RWPE2 (cell line): ENCODE measurements at regions not wholly inside any gene's neighbourhood (a gene's known extent, or its start where the extent isn't known, plus 50 kb on each side); places are given as distances from the start of the nearest gene placed in this dataset.

Experiments used
- ATAC-seq: fragments of 200-7000 bp; cut with Tn5 transposase; 3 replicates; pipeline ENCODE4 v1.9.1; 2021; ENCODE audit warnings: low read depth
- DNase-seq: peaks from one replicate; pipeline ENCODE4 v3.0.0-alpha.2; 2020; ENCODE audit warnings: low spot score
- H3K27ac ChIP-seq: fragments of 450-650 bp; 2 replicates; pipeline ENCODE4 v1.5.1; 2017; ENCODE audit warnings: mild to moderate bottlenecking; ENCODE audit not compliant: poor library complexity, severe bottlenecking
- H3K27me3 ChIP-seq: fragments of 250-450 bp; sonication (Bioruptor Pico); 2 replicates; pipeline ENCODE4 v1.5.1; 2021; ENCODE audit warnings: mild to moderate bottlenecking, moderate library complexity; ENCODE audit not compliant: insufficient read depth, poor library complexity, severe bottlenecking
- H3K36me3 ChIP-seq: fragments of 250-450 bp; sonication (Bioruptor Pico); 2 replicates; pipeline ENCODE4 v1.5.1; 2020; ENCODE audit warnings: low read depth, mild to moderate bottlenecking, moderate library complexity
- H3K4me1 ChIP-seq: fragments of 250-450 bp; sonication (Bioruptor Pico); 2 replicates; pipeline ENCODE4 v1.5.1; 2021; ENCODE audit warnings: mild to moderate bottlenecking, moderate library complexity; ENCODE audit not compliant: insufficient read depth, poor library complexity, severe bottlenecking
- H3K4me3 ChIP-seq: fragments of 250-450 bp; sonication (Bioruptor Pico); 2 replicates; pipeline ENCODE4 v1.5.1; 2021; ENCODE audit warnings: mild to moderate bottlenecking, moderate library complexity; ENCODE audit not compliant: severe bottlenecking
- H3K9me3 ChIP-seq: fragments of 250-450 bp; sonication (Bioruptor Pico); 2 replicates; pipeline ENCODE4 v1.5.1; 2021; ENCODE audit warnings: mild to moderate bottlenecking, moderate library complexity; ENCODE audit not compliant: severe bottlenecking
- TF ChIP-seq, protein P1 (sequence below): fragments of 450-650 bp; IDR thresholded peaks from one replicate; pipeline ENCODE4 v1.5.1; 2017; ENCODE audit warnings: mild to moderate bottlenecking, moderate library complexity; ENCODE audit not compliant: poor library complexity, severe bottlenecking

DNA sequence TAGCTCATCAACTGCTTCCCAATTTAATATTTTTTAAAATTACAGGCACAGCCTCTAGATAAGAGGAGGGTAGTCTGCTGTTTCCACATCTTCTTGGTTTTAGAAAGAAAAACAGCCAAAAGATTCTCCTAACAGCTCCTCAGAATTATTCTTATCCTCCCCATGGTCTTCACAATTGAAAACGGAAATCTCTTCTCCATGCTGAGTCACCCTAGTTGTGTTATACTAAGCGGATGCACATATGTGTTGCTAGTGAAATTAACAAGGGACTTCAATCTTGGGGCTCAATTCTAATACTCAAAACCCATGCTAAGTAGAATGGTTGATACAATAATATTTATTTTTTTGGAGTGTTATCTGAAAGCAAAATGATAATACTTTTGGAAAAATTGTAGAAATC, 71.9 kb upstream of the NPY start:
- no peak for ATAC-seq
- Histone ChIP-seq H3K4me1 (no peaks in the 10 kb centered on the region), H3K27ac (no peak overlapping the region), H3K36me3 (no peaks in the 10 kb centered on the region), H3K9me3 (no peaks in the 10 kb centered on the region), H3K4me3 (no peak overlapping the region), H3K27me3 (no peaks in the 10 kb centered on the region)
- TF ChIP-seq, protein P1, sequence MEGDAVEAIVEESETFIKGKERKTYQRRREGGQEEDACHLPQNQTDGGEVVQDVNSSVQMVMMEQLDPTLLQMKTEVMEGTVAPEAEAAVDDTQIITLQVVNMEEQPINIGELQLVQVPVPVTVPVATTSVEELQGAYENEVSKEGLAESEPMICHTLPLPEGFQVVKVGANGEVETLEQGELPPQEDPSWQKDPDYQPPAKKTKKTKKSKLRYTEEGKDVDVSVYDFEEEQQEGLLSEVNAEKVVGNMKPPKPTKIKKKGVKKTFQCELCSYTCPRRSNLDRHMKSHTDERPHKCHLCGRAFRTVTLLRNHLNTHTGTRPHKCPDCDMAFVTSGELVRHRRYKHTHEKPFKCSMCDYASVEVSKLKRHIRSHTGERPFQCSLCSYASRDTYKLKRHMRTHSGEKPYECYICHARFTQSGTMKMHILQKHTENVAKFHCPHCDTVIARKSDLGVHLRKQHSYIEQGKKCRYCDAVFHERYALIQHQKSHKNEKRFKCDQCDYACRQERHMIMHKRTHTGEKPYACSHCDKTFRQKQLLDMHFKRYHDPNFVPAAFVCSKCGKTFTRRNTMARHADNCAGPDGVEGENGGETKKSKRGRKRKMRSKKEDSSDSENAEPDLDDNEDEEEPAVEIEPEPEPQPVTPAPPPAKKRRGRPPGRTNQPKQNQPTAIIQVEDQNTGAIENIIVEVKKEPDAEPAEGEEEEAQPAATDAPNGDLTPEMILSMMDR = no peak
- no peak for DNase-seq

DNA sequence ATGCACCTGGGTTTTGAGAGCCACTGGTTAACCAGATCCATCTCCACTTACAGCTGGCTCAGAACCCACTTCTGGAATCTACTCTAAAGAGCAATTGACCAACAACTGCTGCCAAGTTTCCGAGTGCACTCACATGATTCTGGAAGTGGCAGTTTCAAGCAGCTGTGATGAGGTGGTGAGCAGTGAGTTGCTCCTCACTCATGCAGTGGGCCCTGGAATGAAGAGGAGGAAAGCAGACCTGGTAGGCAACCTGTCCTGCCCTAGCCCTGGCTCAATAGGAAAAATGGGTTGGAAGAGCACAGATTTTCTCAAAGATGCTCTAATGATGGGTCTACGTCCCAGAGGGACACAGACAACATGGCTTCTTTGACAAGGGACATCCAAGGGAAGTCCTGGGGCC, 70.7 kb upstream of the NPY start:
- no peak for ATAC-seq
- TF ChIP-seq, protein P1 = no peak

GRCh38 chr7:24214670-24215069, 69.3 kb upstream of the NPY start:
- H3K9me3 ChIP-seq = no peaks in the 10 kb centered on the region
- ATAC-seq (no peak), DNase-seq (no peak)
- no peaks in the 10 kb centered on the region for H3K4me1 ChIP-seq
- no peak overlapping the region for H3K4me3 ChIP-seq
- TF ChIP-seq, protein P1 = no peak
- no peaks in the 10 kb centered on the region for H3K36me3 ChIP-seq
- H3K27ac ChIP-seq = no peak overlapping the region
- H3K27me3 ChIP-seq = no peaks in the 10 kb centered on the region

More for the DNA sequence above, 70.7 kb upstream of the NPY start:
- no peaks in the 10 kb centered on the region for H3K9me3 ChIP-seq
- H3K4me3 ChIP-seq = no peak overlapping the region
- no peak for DNase-seq
- H3K27ac ChIP-seq = no peak overlapping the region
- H3K36me3 ChIP-seq = no peaks in the 10 kb centered on the region
- no peaks in the 10 kb centered on the region for H3K4me1 ChIP-seq
- no peaks in the 10 kb centered on the region for H3K27me3 ChIP-seq

DNA sequence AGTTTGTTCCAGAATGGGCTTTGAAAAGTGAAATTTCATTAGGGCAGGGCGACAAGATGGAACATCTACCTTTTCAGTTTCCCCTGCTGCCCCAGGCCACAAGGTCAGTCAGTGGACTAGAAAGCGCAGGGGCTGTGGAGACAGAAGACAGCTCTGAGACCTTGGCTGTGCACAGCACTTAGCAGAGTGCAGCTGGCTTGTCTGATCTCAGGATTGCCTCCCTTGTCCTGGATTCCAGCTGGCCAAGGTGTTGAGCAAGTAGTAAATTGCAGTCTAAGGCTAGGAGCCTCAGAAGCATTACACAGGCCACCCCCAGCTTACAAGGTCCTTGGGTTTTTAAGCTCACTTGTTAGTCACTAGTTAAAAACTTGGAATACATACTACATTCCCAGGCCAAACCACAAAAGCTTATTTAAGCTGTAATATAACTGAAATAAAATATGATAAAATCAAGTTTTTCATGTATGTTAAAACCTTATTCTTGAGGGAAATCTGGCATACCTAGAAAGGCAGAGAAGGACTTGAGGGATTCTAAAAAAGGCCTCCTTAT, 67.3 kb upstream of the NPY start:
- Histone ChIP-seq H3K27me3 (no peaks in the 10 kb centered on the region), H3K4me3 (no peak overlapping the region), H3K36me3 (no peaks in the 10 kb centered on the region), H3K4me1 (no peaks in the 10 kb centered on the region), H3K9me3 (no peaks in the 10 kb centered on the region), H3K27ac (no peak overlapping the region)
- TF ChIP-seq, protein P1 = no peak
- peak; percentile 51; the same call in 2 of the 3 replicates for ATAC-seq
- no peak for DNase-seq

DNA sequence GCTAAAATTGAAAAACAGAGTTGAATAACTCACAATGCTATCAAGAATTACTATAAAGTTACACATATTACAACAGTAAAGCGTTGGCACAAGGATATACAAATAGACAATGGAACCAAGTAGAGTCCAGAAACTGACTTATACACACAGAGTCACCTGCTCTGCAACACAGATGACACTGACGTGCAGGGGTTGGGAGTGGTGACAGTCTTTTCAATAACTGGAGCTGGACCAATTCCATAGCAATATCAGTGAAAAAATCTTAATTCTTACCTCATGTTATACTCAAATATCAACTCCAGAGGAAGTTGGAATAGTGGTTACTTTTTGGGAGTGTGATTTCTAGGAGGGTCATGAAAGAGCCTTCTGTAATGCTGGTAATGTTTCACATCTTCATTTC, 62.5 kb upstream of the NPY start:
- Histone ChIP-seq H3K36me3 (no peaks in the 10 kb centered on the region), H3K27me3 (no peaks in the 10 kb centered on the region), H3K4me3 (no peak overlapping the region), H3K9me3 (no peaks in the 10 kb centered on the region), H3K4me1 (no peaks in the 10 kb centered on the region), H3K27ac (no peak overlapping the region)
- TF ChIP-seq, protein P1 = no peak
- ATAC-seq (no peak), DNase-seq (no peak)
